Ishikawa (cell line): ENCODE measurements at regions not wholly inside any gene's neighbourhood (a gene's known extent, or its start where the extent isn't known, plus 50 kb on each side); places are given as distances from the start of the nearest gene placed in this dataset.

Experiments used
- CREB1 ChIP-seq: IDR thresholded peaks from 2 replicates; pipeline ENCODE4 v1.6.1; 2012; ENCODE audit warnings: low read depth
- FOXM1 ChIP-seq: IDR thresholded peaks from 2 replicates; pipeline ENCODE4 v1.6.1; 2012; ENCODE audit warnings: low read depth, borderline replicate concordance
- NFIC ChIP-seq: IDR thresholded peaks from 2 replicates; pipeline ENCODE4 v1.6.1; 2012
- REST ChIP-seq: IDR thresholded peaks from 2 replicates; pipeline ENCODE4 v1.6.1; 2012; ENCODE audit warnings: low read depth, mild to moderate bottlenecking
- TCF12 ChIP-seq: IDR thresholded peaks from 2 replicates; pipeline ENCODE4 v1.6.1; 2012; ENCODE audit warnings: low read depth
- TF ChIP-seq, protein P1 (sequence below): IDR thresholded peaks from 2 replicates; pipeline ENCODE4 v1.6.1; 2012

DNA sequence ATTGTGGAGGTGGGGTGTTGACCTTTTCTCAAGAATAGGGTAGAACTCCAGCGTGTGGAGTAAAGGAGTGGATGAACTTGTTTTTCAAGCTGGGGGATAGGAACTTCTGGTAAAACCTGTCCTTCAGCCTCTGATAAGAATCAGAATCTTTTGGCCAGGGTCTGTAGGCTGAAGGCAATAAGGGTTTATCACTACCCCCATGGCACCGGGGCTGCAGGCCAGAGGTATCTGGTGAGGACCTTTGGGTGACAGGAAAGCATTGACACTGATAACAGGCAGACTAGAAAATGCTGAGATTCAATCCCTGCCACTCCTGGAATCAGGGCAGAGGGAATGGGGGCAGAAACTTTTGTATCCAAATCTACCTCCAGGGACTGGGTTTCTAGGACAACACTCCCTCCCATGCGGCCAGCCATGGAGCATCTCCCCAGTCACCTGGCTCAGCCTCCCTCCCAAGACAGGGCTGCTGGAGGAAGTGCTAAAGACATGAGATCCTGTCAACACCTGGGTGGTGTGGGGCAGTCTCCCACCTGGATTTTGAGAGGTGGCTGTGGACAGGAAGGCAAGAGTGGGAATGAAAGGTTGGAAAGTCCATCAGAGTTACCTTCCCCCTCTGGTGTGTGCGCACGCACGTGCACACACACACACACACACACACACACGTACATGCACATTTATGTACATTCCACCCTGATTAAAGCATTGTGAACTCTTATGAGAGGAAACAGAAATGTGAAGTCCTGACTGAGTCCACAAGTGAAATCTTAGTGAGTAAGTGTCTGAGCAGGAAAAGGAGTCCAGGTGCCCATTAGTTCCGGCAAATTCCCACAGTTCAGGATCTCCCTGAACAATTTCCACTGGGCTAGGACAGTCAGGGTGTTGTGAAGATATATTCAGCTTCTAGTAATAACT is 53.1 kb upstream of the MARCHF10 start:
- TF ChIP-seq REST (no peak), NFIC (peak; percentile 31; the same call in 1 of the 2 replicates), TCF12 (0 out of 2 replicates have a peak, but pooled peaks have one; percentile 20)

DNA sequence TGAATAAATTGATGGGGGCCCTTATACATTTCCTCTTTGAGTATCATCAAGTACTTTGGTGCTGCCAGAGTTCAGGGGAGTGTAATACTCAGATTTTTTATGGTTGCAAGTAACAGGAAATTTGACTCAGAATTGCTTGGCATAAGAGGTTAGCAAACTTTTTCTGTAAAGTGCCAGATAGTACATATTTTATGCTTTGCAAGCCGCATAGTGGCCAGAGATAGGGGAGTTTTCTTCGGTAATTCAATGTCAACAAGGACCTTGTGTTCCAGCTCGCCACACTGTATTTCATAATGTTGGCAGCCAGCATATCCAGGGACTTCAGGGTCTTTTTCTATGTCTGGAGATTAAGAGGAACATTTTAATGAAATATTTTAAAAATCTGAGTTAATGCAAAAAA is 51.0 kb upstream of the MARCHF10 start:
- no peak for TF ChIP-seq CREB1
- TF ChIP-seq NFIC, result no peak
- TF ChIP-seq, protein P1, sequence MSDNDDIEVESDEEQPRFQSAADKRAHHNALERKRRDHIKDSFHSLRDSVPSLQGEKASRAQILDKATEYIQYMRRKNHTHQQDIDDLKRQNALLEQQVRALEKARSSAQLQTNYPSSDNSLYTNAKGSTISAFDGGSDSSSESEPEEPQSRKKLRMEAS, result no peak
- no peak for TF ChIP-seq FOXM1
